Astrocyte of the hippocampus (primary cell): ENCODE measurements at regions not wholly inside any gene's neighbourhood (a gene's known extent, or its start where the extent isn't known, plus 50 kb on each side); places are given as distances from the start of the nearest gene placed in this dataset.

Experiments used
- DNase-seq: peaks from one replicate; pipeline ENCODE4 v3.0.0; 2011; ENCODE audit warnings: low read depth, low spot score

DNA sequence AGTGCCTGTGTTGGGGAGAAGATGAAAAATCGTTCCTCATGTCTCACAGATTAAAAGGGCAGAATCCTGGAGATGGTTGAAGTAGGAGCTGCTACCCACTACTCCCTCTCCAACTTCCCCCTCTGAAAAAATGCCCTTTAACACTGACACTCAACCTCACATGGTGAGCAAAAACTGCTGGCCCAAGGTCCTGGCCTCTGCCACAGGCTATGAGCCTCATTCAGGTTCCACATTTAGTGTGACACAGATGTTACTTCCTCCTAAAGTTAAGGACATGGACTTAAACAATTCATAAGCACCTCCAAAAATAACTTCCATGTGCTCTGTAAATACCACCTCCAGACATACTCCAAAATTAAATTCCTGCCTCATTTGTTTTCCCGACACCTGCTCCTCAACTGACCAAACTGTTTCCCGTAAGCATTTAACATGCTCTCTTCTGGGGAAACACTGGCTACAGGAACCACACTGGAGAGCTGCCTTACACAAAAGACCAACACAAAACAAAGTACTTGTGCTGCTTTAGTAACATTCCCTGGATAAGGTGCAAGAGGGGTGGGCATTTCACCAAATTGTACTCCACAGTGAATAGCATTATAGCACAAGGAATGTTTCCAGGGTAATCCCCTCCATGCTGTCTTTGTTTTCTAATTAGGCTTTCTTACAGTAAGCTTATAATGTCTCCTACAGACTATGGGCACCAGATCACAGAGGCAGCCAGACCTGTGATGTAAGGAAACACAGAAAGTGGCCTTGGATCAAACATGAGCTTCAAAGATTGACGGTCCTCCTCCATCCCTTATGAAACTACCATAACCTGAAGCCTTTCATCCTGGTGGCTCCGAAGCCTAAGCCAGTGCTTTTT, 57.0 kb downstream of the PHLDA1 start:
- peak; percentile 60 for DNase-seq

GRCh38 chr12:75971253-75971652, 60.3 kb downstream of the PHLDA1 start:
- no peak for DNase-seq

- no peak for DNase-seq
Measured at GRCh38 chr12:75970310-75970709, 61.3 kb downstream of the PHLDA1 start.

DNA sequence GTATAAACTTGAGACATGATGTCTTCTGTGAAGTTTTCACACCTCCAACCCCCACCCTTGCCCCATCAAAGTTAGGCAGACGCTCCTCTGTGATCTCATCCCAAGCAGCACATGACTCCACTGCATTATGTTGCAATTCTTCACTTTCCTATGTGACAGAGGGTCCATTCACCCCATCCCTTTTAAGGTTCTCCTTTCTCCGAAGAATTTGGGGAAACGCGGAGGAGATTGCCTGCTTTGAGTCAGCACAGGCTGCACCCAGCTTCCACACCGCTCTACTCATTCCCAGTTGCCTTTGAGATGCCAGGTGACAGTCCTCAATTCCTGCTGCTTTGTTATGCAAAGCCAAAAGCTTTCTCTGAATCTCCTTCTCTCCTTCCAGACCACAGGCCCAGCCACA, 61.8 kb downstream of the PHLDA1 start:
- DNase-seq = peak; percentile 17

DNA sequence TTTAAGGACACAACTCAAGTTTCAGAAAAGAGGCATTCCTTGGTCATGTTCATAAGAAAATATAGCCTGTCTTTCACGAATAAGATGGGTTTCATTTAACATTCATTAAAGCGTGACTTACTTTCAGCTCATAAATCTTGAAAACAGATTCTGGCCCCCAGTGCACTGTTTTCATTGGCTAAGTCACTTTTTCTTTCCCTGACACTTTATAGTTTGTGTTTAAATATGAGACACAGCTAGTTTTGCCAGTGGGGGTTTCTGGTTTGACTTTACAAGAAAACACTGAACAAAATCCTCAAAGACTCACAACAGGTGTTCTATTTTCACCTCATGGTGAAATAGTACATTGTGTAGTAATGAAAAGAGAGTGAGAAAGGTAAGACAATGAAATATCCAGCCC, 65.9 kb downstream of the PHLDA1 start:
- no peak for DNase-seq

- no peak for DNase-seq
Measured at GRCh38 chr12:75964150-75964549, 67.4 kb downstream of the PHLDA1 start.

DNA sequence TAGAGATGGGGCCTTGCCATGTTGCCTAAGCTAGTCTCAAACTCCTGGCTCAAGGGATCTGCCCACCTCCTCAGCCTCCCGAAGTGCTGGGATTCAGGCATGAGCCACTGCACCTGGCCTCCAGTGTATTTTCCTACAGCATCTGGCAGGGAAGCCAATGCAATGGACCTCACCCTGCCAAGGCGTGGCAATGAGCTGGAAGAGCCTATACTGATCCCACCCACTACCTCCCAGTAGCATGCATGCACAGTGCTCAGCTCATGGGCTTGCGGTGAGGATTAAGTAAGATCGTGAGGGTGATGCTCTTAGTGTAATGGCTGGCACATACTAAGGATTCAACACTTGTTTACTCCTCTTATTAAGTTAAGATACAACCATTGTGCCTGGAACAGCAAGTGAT, 69.7 kb downstream of the PHLDA1 start:
- no peak for DNase-seq

DNA sequence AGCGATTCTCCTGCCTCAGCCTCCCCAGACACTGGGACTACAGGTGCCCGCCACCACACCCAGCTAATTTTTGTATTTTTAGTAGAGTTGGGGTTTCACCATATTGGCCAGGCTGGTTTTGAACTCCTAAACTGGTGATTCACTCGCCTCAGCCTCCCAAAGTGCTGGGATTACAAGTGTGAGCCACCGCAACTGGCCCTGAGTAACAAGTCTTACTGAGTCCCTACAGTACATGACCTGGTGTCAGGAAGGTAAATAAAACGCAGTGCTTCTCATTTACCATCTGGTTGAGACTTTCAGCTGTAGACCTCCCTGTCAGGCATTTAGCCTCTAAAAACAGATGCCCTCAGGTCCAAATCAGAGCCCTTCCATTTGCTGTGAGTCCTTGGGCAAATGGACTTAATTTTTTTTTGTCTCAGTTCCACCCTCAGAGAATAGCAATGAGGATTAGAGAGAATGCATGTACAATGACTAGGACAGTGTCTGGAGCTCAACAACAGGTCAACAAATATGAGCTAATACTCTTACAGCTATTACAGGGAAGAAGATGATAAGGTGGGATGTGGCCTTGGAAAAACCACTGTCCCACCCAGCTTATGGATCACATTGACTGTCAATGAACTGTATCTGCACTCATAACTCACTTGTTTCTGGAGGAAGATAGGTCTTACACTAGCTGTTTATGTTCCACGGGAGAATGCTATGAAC, 70.5 kb downstream of the PHLDA1 start:
- DNase-seq = no peak

GRCh38 chr12:75960086-75960910, 71.3 kb downstream of the PHLDA1 start:
- DNase-seq = peak; percentile 42

- DNase-seq = peak; percentile 22
Measured at GRCh38 chr12:75959506-75959905, 72.1 kb downstream of the PHLDA1 start.

DNA sequence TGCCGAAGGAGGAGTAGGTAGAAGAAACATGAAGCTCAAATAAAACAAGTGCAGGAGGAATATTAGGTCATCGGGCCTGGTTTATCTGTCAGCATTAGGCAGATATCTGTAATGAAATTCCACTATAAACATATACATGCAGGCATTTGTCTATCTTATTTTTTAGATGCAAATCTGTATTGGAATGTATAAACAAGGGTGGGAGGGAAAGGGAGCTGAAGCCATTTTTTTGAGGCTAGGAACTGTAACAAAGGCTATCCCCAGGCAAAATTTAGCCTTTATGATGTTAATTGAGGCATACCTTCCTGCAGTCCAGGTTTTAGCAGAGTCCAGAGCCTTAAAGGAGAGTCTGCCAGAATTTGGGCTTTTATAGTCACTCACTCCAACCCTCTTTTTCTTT, 72.5 kb downstream of the PHLDA1 start:
- peak; percentile 16 for DNase-seq

DNA sequence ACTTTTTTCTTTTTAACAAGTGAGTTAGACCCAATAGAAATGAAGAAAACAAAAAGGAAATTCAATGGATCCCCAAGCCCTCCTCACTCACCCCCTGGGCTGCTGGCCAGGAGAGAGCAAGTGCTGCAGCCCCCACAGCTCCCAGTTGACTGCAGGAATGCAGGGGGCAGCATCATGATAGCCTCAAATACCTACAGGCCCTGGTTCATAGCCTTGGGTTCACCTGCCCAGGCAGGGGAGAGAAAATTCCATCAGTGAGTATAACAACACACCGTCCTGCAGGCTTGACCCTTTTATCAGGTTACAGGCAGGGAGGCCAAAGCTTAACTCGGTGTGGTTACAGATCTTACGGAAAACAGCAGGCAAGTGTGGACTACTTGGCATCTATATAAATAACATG, 76.3 kb downstream of the PHLDA1 start:
- DNase-seq = no peak

GRCh38 chr12:75954749-75955148, 76.8 kb downstream of the PHLDA1 start:
- no peak for DNase-seq

DNA sequence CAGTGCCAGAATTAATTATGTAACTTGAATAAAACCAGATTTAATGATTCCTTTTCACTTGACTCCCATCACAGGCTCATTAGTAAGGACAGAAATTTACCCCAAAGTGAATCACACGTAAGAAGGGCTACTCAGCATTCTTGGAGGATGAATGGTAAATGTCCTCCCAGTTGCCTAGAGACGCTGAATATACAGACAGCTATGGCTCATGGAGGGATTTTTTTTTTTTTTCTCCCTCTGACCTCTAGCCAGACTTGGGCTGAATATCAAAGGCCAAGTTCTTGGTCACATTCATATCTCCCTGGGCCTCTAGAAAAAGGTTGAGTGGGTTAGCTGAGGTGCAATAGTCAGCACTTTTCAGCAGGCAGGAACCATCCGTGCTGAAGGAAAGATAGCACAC, 77.5 kb downstream of the PHLDA1 start:
- DNase-seq = peak; percentile 94

DNA sequence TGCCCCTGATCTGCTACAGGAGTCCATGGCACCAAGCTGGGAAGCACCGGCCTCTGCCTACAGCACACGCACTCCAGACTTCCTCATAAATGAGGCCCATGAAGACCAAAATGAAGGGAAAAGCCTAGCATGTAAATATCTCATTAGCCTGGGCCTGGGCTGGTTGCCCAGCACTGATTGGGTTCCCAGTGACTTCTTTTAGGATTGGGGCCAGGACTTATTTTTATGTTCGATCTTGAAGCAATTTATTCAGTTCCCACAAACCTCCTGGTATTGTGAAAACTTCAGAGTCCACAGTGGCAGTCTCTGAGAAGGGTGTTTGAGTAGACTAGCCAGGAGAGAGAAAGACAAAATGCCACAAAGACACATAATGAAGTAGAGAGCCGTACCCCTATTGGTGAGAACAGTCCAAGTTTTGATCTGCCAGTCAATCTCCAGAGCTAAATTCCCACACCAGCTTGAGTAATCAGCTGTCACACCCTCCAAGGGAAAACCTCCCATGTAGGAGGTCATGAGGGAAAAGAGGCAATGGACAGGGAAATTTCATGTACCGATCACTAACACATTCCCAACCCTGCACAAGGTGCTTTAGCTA, 78.2 kb downstream of the PHLDA1 start:
- peak; percentile 89 for DNase-seq

DNA sequence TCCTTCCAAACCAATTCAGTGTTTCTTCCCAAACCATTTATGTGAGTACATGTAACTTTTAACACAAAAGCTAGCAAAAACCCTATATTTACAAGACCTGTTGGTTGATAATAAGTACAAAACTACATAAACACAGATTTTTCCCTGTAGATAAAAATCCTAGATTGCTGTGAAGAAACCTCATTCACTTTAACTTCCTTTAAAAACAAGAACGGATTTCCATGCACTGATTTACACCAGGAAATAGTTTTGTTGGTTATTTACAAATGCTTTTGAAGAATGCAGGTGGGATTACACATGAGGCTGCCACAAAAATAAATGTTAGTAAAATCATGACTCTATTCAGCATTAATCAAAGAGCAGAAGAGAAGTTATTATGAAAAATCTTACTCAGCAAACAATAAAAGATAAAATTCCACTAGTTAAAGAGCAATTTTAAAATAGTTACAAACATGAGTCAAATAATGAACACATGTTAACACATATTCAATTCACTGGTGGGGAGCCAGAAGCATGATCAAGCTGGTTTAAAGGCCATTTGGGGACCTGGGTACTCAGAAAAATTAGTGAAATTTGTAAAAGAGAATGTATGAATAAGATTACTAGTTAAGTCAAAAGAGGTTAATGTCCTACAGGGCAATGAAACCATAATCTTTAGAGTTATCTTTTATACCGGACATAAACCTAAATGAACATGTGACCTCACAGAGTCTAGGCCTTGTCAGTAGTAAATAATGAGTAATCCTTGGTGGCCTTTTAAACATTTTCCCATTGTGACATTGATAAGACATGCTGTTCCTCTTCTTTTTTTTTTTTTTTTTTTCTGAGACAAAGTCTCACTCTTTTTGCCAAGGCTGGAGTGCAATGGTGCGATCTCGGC, 79.9 kb downstream of the PHLDA1 start:
- no peak for DNase-seq

DNA sequence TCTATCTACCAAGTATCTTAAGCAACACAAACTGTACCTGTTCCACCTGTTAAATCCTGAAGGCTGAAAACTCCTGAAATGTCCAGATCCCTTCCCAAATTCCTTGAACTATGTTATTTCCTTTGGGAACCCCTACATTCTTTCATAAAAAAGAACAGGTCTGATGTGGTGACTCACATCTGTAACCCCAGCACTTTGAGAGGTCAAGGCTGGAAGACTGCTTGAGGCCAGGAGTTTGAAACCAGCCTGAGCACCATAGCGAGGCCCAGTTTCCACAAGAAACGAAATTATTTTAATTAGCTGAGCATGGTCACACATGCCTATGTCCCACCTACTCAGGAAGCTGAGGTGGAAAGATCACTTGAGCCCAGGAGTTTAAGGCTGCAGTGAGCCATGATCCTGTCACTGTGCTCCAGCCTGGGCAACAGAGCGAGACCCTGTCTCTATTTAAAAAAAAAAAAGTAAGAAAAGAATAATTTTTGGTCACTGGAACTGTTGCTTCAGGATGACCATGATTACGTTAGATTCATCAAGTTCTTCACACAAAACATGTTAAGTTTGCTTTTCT, 84.3 kb downstream of the PHLDA1 start:
- no peak for DNase-seq

GRCh38 chr12:75945581-75945980, 86.0 kb downstream of the PHLDA1 start:
- DNase-seq = no peak

GRCh38 chr12:75944905-75945432, 86.6 kb downstream of the PHLDA1 start:
- no peak for DNase-seq
